ENCODE measurements at regions not wholly inside any gene's neighbourhood (a gene's known extent, or its start where the extent isn't known, plus 50 kb on each side); places are given as distances from the start of the nearest gene placed in this dataset.

DNA sequence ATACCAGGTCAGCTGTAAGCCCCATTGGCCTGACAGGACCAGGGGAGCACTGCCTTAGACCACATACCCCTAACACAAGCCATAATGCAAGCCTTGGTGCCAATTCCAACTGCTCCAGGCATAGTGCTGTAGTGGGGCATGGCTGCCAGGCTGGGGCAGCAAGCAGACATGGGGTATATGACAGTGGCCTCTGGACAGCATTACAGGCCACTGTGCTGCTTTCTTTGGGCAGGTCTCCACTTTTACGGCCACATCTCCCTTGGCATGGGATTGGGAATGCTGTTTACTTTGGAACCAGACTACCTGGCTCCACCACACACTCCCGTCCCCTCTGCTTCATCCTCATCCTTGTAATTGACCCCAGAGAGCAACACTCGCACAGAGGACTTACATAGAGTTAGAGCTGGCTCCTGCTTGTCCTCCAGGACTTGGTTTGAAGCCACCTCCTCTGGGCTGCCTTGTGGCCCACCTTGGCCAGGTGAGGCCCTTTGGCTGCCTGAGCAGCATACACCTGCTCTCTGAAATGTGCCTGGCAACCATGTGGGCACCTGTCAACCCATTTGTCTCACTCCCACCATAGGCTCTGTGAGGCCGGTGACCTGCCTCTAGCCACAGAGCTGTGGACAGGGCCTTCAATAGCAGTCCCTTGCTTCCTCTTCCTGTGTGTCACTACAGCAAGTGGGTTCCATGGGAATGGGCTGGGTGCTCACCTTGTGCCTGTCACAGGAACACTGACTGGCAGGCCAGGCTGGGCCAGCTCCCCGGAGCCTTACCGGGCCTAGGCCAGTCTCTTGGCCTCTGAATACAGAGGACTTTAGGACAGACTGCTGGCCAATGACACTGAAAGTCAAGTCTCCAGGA is 262.6 kb upstream of the HS6ST1 start:
- no peak overlapping the region for H2AFZ ChIP-seq
- H3K4me2 ChIP-seq = no peak overlapping the region
- no peaks in the 10 kb centered on the region for H3K27me3 ChIP-seq (ENCODE audit: insufficient read depth, low read depth)
- intact Hi-C loops (cut with micrococcal nuclease; ENCODE audit: unreplicated experiment) = no loop called here
- H3K4me1 ChIP-seq (replicated peaks; ENCODE audit: insufficient read depth) = peaks cover 4% of the 10 kb centered on the region
- no peaks in the 10 kb centered on the region for H3K9me2 ChIP-seq (ENCODE audit: insufficient read depth)
- no peak overlapping the region for H3K4me3 ChIP-seq
- TF ChIP-seq, protein P1, sequence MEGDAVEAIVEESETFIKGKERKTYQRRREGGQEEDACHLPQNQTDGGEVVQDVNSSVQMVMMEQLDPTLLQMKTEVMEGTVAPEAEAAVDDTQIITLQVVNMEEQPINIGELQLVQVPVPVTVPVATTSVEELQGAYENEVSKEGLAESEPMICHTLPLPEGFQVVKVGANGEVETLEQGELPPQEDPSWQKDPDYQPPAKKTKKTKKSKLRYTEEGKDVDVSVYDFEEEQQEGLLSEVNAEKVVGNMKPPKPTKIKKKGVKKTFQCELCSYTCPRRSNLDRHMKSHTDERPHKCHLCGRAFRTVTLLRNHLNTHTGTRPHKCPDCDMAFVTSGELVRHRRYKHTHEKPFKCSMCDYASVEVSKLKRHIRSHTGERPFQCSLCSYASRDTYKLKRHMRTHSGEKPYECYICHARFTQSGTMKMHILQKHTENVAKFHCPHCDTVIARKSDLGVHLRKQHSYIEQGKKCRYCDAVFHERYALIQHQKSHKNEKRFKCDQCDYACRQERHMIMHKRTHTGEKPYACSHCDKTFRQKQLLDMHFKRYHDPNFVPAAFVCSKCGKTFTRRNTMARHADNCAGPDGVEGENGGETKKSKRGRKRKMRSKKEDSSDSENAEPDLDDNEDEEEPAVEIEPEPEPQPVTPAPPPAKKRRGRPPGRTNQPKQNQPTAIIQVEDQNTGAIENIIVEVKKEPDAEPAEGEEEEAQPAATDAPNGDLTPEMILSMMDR (conservative IDR thresholded peaks at IDR 0.05) = no peak
- TF ChIP-seq EZH2 (IDR thresholded peaks at IDR 0.05; ENCODE audit: low read depth) = no peak
- no peaks in the 10 kb centered on the region for H4K20me1 ChIP-seq (ENCODE audit: insufficient read depth)
- H3K27ac ChIP-seq = no peak overlapping the region
- H3K9me3 ChIP-seq (ENCODE audit: insufficient read depth, low read depth) = peaks cover 11% of the 10 kb centered on the region
- CTCF ChIA-PET = no interaction called here
- H3K79me2 ChIP-seq (ENCODE audit: low read depth) = no peaks in the 10 kb centered on the region
- POLR2A ChIA-PET (ENCODE audit: unreplicated experiment) = no interaction called here
- H3F3A ChIP-seq (ENCODE audit: insufficient read depth, low read depth) = peaks cover 5% of the 10 kb centered on the region; the same call in 1 of the 2 replicates
- BruUV-seq (replicated peaks) = no TSS peak
- DNase-seq = no peak
- no peaks in the 10 kb centered on the region for H3K36me3 ChIP-seq (ENCODE audit: low read depth)

DNA sequence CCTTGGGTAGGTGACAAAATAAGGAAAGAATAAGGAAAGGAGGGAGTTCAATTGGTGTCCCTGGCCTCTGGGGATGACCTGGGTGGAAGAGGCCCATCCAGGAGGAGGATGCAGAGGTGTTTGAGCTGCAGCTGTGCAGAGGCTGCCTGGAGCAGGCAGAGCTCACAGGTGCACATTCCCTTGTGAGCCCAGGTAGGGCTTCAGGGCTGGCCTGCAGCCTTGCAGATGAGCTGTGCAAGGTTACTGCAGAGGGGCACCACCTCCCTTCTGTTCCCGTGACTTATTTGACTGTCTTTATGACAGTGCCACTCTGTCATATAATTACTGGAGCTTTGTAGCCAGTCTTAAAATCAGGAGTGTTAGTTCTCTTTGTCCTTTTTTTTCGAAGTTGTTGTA is 263.2 kb upstream of the HS6ST1 start:
- H3K79me2 ChIP-seq (ENCODE audit: low read depth) = no peaks in the 10 kb centered on the region
- ChIA-PET CTCF (no interaction called here), POLR2A (ENCODE audit: unreplicated experiment) (no interaction called here)
- H3K4me2 ChIP-seq = no peak overlapping the region
- no peak overlapping the region for H3K4me3 ChIP-seq
- no peaks in the 10 kb centered on the region for H3K27me3 ChIP-seq (ENCODE audit: insufficient read depth, low read depth)
- H3K4me1 ChIP-seq (replicated peaks; ENCODE audit: insufficient read depth) = peaks cover 4% of the 10 kb centered on the region
- DNase-seq = no peak
- peaks cover 11% of the 10 kb centered on the region for H3K9me3 ChIP-seq (ENCODE audit: insufficient read depth, low read depth)
- peaks cover 5% of the 10 kb centered on the region; the same call in 1 of the 2 replicates for H3F3A ChIP-seq (ENCODE audit: insufficient read depth, low read depth)
- intact Hi-C loops (cut with micrococcal nuclease; ENCODE audit: unreplicated experiment) = no loop called here
- BruUV-seq (replicated peaks) = no TSS peak
- no peaks in the 10 kb centered on the region for H4K20me1 ChIP-seq (ENCODE audit: insufficient read depth)
- TF ChIP-seq, protein P1 (conservative IDR thresholded peaks at IDR 0.05) = no peak
- no peak for TF ChIP-seq EZH2 (IDR thresholded peaks at IDR 0.05; ENCODE audit: low read depth)
- H2AFZ ChIP-seq = no peak overlapping the region
- H3K36me3 ChIP-seq (ENCODE audit: low read depth) = no peaks in the 10 kb centered on the region
- no peak overlapping the region for H3K27ac ChIP-seq
- H3K9me2 ChIP-seq (ENCODE audit: insufficient read depth) = no peaks in the 10 kb centered on the region

DNA sequence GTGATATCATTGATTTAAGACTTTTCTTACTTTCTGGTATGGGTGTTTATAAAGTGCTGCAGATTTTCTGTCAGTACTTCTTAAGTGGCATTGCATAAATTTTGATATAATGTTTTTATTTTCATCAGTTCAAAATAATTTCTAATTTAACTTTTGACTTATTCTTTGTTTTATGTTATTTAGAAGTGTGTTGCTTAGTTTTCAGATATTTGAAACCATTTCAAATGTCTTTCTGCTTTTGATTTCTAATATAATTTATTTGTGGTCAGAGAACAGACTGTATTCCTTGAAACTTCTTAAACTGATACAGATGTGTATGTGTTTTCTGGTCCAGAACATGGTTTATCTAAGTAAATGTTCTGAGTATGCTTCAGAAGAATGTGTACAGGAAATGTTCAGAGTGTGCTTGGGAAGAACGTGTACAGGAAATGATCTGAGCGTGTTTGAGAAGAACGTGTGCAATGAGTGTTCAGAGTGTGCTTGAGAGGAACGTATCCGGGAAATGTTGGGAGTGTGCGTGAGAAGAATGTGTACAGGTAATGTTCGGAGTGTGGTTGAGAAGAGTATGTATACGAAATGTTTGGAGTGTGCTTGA is 265.7 kb upstream of the HS6ST1 start:
- Histone ChIP-seq H3K4me1 (replicated peaks; ENCODE audit: insufficient read depth) (no peaks in the 10 kb centered on the region; the same call in 1 of the 2 replicates), H4K20me1 (ENCODE audit: insufficient read depth) (no peaks in the 10 kb centered on the region), H3F3A (ENCODE audit: insufficient read depth, low read depth) (peaks cover 5% of the 10 kb centered on the region; the same call in 1 of the 2 replicates), H3K4me2 (no peak overlapping the region), H3K27ac (no peak overlapping the region), H3K4me3 (no peak overlapping the region), H2AFZ (no peak overlapping the region), H3K27me3 (ENCODE audit: insufficient read depth, low read depth) (no peaks in the 10 kb centered on the region), H3K9me3 (ENCODE audit: insufficient read depth, low read depth) (peaks cover 11% of the 10 kb centered on the region), H3K79me2 (ENCODE audit: low read depth) (no peaks in the 10 kb centered on the region), H3K36me3 (ENCODE audit: low read depth) (no peaks in the 10 kb centered on the region), H3K9me2 (ENCODE audit: insufficient read depth) (no peaks in the 10 kb centered on the region)
- CTCF ChIA-PET = no interaction called here
- DNase-seq = no peak
- BruUV-seq (replicated peaks) = no TSS peak
- POLR2A ChIA-PET (ENCODE audit: unreplicated experiment) = no interaction called here
- intact Hi-C loops (cut with micrococcal nuclease; ENCODE audit: unreplicated experiment) = no loop called here
- TF ChIP-seq EZH2 (IDR thresholded peaks at IDR 0.05; ENCODE audit: low read depth) = no peak
- TF ChIP-seq, protein P1 (conservative IDR thresholded peaks at IDR 0.05) = no peak
